Panc1 (cell line): ENCODE measurements at regions not wholly inside any gene's neighbourhood (a gene's known extent, or its start where the extent isn't known, plus 50 kb on each side); places are given as distances from the start of the nearest gene placed in this dataset.

ENCODE experiments used
- CTCF ChIP-seq: fragments of 450-650 bp; IDR thresholded peaks from 2 replicates; pipeline ENCODE4 v1.5.1; 2017; ENCODE audit warnings: mild to moderate bottlenecking
- SIN3A ChIP-seq: IDR thresholded peaks from 2 replicates; pipeline ENCODE4 v1.6.1; 2012; ENCODE audit warnings: low read depth, mild to moderate bottlenecking, low read length, moderate library complexity, borderline replicate concordance; ENCODE audit not compliant: insufficient read depth

- TF ChIP-seq CTCF: no peak
- TF ChIP-seq SIN3A: no peak
Observed at GRCh38 chr12:47527816-47528215, 178.0 kb downstream of the RPAP3 start.
